ENCODE measurements at regions not wholly inside any gene's neighbourhood (a gene's known extent, or its start where the extent isn't known, plus 50 kb on each side); places are given as distances from the start of the nearest gene placed in this dataset.
"Not testable (repeated sequence)": the region's sequence is repeated elsewhere in the genome, so short reads cannot be mapped to it uniquely, and the experiment has no call there.

DNA sequence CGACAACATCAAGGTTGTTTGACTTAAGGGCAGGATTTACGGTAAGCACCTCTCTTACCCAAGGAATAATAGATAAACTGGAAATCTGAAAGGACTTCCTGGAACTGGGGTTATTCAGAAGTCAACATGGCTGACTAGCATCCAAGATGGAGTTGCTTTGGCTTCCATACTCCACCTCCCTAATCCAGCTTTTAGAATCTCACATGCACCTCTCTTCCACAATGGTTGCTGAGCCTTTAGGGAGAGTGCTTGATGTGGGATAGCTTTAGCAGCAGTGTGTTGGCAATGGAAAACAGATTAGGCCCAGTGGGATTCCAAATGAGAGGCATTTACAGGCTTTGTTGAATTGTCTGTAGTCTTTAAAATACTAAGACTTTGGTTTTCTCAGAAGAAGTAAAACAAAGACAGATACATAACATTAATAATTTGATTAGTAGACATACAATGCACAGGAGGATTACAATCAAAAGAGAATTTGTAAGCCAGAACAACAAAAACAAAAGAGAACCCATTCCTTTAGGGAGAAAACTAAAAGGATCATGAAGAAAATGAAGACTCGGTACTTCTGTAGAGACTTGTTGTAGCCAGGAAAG lies 222.0 kb downstream of the HS3ST3B1 start:
- H4K20me1 ChIP-seq (ENCODE audit: insufficient read depth, low read length) = no peaks in the 10 kb centered on the region
- no peaks in the 10 kb centered on the region for H3K9me3 ChIP-seq (replicated peaks in 1 of 2; ENCODE audit: control insufficient read depth in 1 of 2, insufficient read depth in 1 of 2, low read length in 2 of 2)
- no peak overlapping the region for H3K4me3 ChIP-seq (replicated peaks in 1 of 3; ENCODE audit: low read depth in 2 of 3, low read length in 3 of 3)
- H3K36me3 ChIP-seq (replicated peaks in 1 of 2; ENCODE audit: control insufficient read depth in 1 of 2, insufficient read depth in 2 of 2, low read length in 2 of 2) = no peaks in the 10 kb centered on the region
- Mint-ChIP-seq H3K4me3 (no peak overlapping the region), H3K27ac (no peak overlapping the region), H3K4me1 (no peaks in the 10 kb centered on the region), H3K36me3 (no peaks in the 10 kb centered on the region), H3K27me3 (ENCODE audit: low read depth in 3 of 3) (peaks cover 0 to 3% (median 0%) of the 10 kb centered on the region in 3 donors), H3K9me3 (peaks cover 0 to 9% (median 2%) of the 10 kb centered on the region in 7 donors)
- intact Hi-C loops (cut with micrococcal nuclease) = no loop called here
- no peaks in the 10 kb centered on the region for H3K4me1 ChIP-seq (ENCODE audit: control insufficient read depth in 1 of 2, insufficient read depth in 2 of 2, low read length in 2 of 2)
- no CpG with 5 or more reads among the region's 3 CpGs for WGBS (ENCODE audit: insufficient coverage)
- H3K79me2 ChIP-seq (ENCODE audit: insufficient read depth, low read length) = no peaks in the 10 kb centered on the region
- no peak overlapping the region for H2AFZ ChIP-seq (ENCODE audit: insufficient read depth, low read depth, low read length, poor library complexity, severe bottlenecking)
- DNase-seq = no peak
- H3K27ac ChIP-seq (ENCODE audit: low read depth in 1 of 2, low read length in 2 of 2) = no peak overlapping the region
- H3K9ac ChIP-seq (ENCODE audit: insufficient read depth, low read length, poor library complexity, severe bottlenecking) = no peak overlapping the region
- no peaks in the 10 kb centered on the region for H3K27me3 ChIP-seq (ENCODE audit: control insufficient read depth in 2 of 2, insufficient read depth in 2 of 2, low read length in 2 of 2)
- no peak overlapping the region for H3K4me2 ChIP-seq (replicated peaks; ENCODE audit: extremely low read depth, low read length, poor library complexity, severe bottlenecking)
- no peak for TF ChIP-seq CTCF (IDR thresholded peaks at IDR 0.05)

- DNase-seq; H3K4me3 Mint-ChIP-seq; H2AFZ ChIP-seq (ENCODE audit: insufficient read depth, low read depth, low read length, poor library complexity, severe bottlenecking); H3K4me1 ChIP-seq (ENCODE audit: control insufficient read depth in 1 of 2, insufficient read depth in 2 of 2, low read length in 2 of 2); H3K27ac ChIP-seq (ENCODE audit: low read depth in 1 of 2, low read length in 2 of 2); H3K36me3 Mint-ChIP-seq; H3K27ac Mint-ChIP-seq; H3K27me3 Mint-ChIP-seq (ENCODE audit: low read depth in 3 of 3); H3K9me3 ChIP-seq (replicated peaks in 1 of 2; ENCODE audit: control insufficient read depth in 1 of 2, insufficient read depth in 1 of 2, low read length in 2 of 2); H3K9me3 Mint-ChIP-seq; H3K36me3 ChIP-seq (replicated peaks in 1 of 2; ENCODE audit: control insufficient read depth in 1 of 2, insufficient read depth in 2 of 2, low read length in 2 of 2); H3K4me2 ChIP-seq (replicated peaks; ENCODE audit: extremely low read depth, low read length, poor library complexity, severe bottlenecking); H3K79me2 ChIP-seq (ENCODE audit: insufficient read depth, low read length); H3K4me3 ChIP-seq (replicated peaks in 1 of 3; ENCODE audit: low read depth in 2 of 3, low read length in 3 of 3); H3K27me3 ChIP-seq (ENCODE audit: control insufficient read depth in 2 of 2, insufficient read depth in 2 of 2, low read length in 2 of 2); H3K9ac ChIP-seq (ENCODE audit: insufficient read depth, low read length, poor library complexity, severe bottlenecking); H3K4me1 Mint-ChIP-seq; H4K20me1 ChIP-seq (ENCODE audit: insufficient read depth, low read length); intact Hi-C loops (cut with micrococcal nuclease): not testable (repeated sequence)
- 100% methylated on average over 1 of the region's 3 CpGs for WGBS (ENCODE audit: insufficient coverage)
Measured at GRCh38 chr17:14518919-14519318, 218.0 kb downstream of the HS3ST3B1 start.
